IMR-90 (cell line): ENCODE measurements at regions not wholly inside any gene's neighbourhood (a gene's known extent, or its start where the extent isn't known, plus 50 kb on each side); places are given as distances from the start of the nearest gene placed in this dataset.

Source experiments
- ATAC-seq: fragments of 200-7000 bp; cut with Tn5 transposase; 2 replicates; pipeline ENCODE4 v1.9.1; 2020; ENCODE audit warnings: low read depth, mild to moderate bottlenecking, moderate library complexity
- BruUV-seq: library from RNA; stranded (reverse); fragments of 400-500 nt; replicated peaks from 2 replicates; lab custom pipeline; 2021; lab: Mats Ljungman, UMichigan
- CTCF ChIA-PET: fragments of 300-600 bp; formaldehyde crosslinking; extraction: SDS; loops from one replicate; lab custom pipeline; 2021; ENCODE audit warnings: antibody characterized with exemption; lab: Yijun Ruan, JAX
- POLR2A ChIA-PET: fragments of 300-600 bp; sonication (Branson Sonifier 250); formaldehyde crosslinking; loops from one replicate; lab custom pipeline; 2022; ENCODE audit warnings: antibody characterized with exemption; ENCODE audit not compliant: unreplicated experiment; lab: Charles Lee
- DNase-seq: peaks from one replicate; pipeline ENCODE4 v3.0.0; 2013
- H2AFZ ChIP-seq: replicated peaks from 2 replicates; pipeline ENCODE3; 2013; ENCODE audit warnings: low read length, mild to moderate bottlenecking; ENCODE audit not compliant: poor library complexity
- H2AK5ac ChIP-seq: 2 replicates; pipeline ENCODE4 v1.6.1; 2013; ENCODE audit warnings: low read depth, low read length, inconsistent platforms
- H2AK9ac ChIP-seq: replicated peaks from 2 replicates; pipeline ENCODE3; 2013; ENCODE audit warnings: mild to moderate bottlenecking, low read depth, low read length, moderate library complexity; ENCODE audit not compliant: poor library complexity
- H2BK120ac ChIP-seq: 2 replicates; pipeline ENCODE4 v1.6.1; 2013; ENCODE audit warnings: low read depth, low read length, inconsistent platforms
- H2BK15ac ChIP-seq: 3 replicates; pipeline ENCODE4 v1.6.1; 2013; ENCODE audit warnings: low read depth, low read length, inconsistent platforms
- H2BK20ac ChIP-seq: 2 replicates; pipeline ENCODE4 v1.6.1; 2013; ENCODE audit warnings: low read depth, mild to moderate bottlenecking, inconsistent platforms, low read length, moderate library complexity
- H2BK5ac ChIP-seq: 2 replicates; pipeline ENCODE4 v1.6.1; 2013; ENCODE audit warnings: mild to moderate bottlenecking, low read depth, low read length, inconsistent platforms; ENCODE audit not compliant: poor library complexity, severe bottlenecking
- H3K14ac ChIP-seq: replicated peaks from 2 replicates; pipeline ENCODE4 v1.6.1; 2013; ENCODE audit warnings: low read depth, low read length, inconsistent platforms
- H3K18ac ChIP-seq: 2 replicates; pipeline ENCODE4 v1.6.1; 2013; ENCODE audit warnings: low read depth, low read length, control low read depth
- H3K23ac ChIP-seq: 2 replicates; pipeline ENCODE4 v1.6.1; 2013; ENCODE audit warnings: low read depth, low read length, inconsistent platforms
- H3K27ac ChIP-seq: 2 replicates; pipeline ENCODE4 v1.5.1; 2013; ENCODE audit warnings: mild to moderate bottlenecking, control low read depth, low read length; ENCODE audit not compliant: insufficient read depth
- H3K27me3 ChIP-seq: 2 replicates; pipeline ENCODE4 v1.6.1; 2013; ENCODE audit warnings: low read length; ENCODE audit not compliant: control insufficient read depth, insufficient read depth
- H3K36me3 ChIP-seq: 2 replicates; pipeline ENCODE4 v1.6.1; 2013; ENCODE audit warnings: low read length, mixed read lengths; ENCODE audit not compliant: control insufficient read depth, insufficient read depth
- H3K4ac ChIP-seq: 2 replicates; pipeline ENCODE4 v1.6.1; 2013; ENCODE audit warnings: low read depth, low read length, inconsistent platforms
- H3K4me1 ChIP-seq: 2 replicates; pipeline ENCODE4 v1.6.1; 2013; ENCODE audit warnings: low read length, mixed read lengths; ENCODE audit not compliant: control insufficient read depth, insufficient read depth
- H3K4me2 ChIP-seq: 2 replicates; pipeline ENCODE4 v1.6.1; 2013; ENCODE audit warnings: low read depth, mild to moderate bottlenecking, control low read depth, low read length, moderate library complexity
- H3K4me3 ChIP-seq: 2 replicates; pipeline ENCODE4 v1.5.1; 2013; ENCODE audit warnings: low read depth, mild to moderate bottlenecking, control low read depth, low read length, moderate library complexity; ENCODE audit not compliant: insufficient read depth
- H3K56ac ChIP-seq: 2 replicates; pipeline ENCODE4 v1.6.1; 2013; ENCODE audit warnings: low read length, inconsistent platforms; ENCODE audit not compliant: insufficient read depth; ENCODE audit errors: extremely low read depth
- H3K79me1 ChIP-seq, 2 experiments: 2 replicates each; pipeline ENCODE4 v1.6.1; 2013; ENCODE audit warnings: low read length in 2 of 2, inconsistent platforms in 1 of 2, low read depth in 1 of 2
- H3K9ac ChIP-seq: 2 replicates; pipeline ENCODE4 v1.6.1; 2013; ENCODE audit warnings: low read depth, low read length, control low read depth
- H3K9me1 ChIP-seq: 2 replicates; pipeline ENCODE4 v1.6.1; 2013; ENCODE audit warnings: low read length, inconsistent platforms; ENCODE audit not compliant: insufficient read depth
- H3K9me3 ChIP-seq: 2 replicates; pipeline ENCODE4 v1.6.1; 2013; ENCODE audit warnings: low read length; ENCODE audit not compliant: control insufficient read depth, insufficient read depth
- H4K20me1 ChIP-seq: 2 replicates; pipeline ENCODE4 v1.6.1; 2013; ENCODE audit warnings: low read length, inconsistent platforms; ENCODE audit not compliant: insufficient read depth
- H4K5ac ChIP-seq: 2 replicates; pipeline ENCODE4 v1.6.1; 2013; ENCODE audit warnings: mild to moderate bottlenecking, low read depth, low read length, control low read depth
- H4K8ac ChIP-seq, 2 experiments: 2 replicates each; pipeline ENCODE4 v1.6.1; 2013; ENCODE audit warnings: low read depth in 2 of 2, low read length in 2 of 2, control low read depth in 1 of 2, inconsistent platforms in 1 of 2
- H4K91ac ChIP-seq: 2 replicates; pipeline ENCODE4 v1.6.1; 2013; ENCODE audit warnings: low read depth, low read length, inconsistent platforms; ENCODE audit not compliant: insufficient read depth
- CHD1 ChIP-seq: IDR thresholded peaks from 2 replicates; pipeline ENCODE4 v1.6.1; 2012; ENCODE audit warnings: low read depth, low read length, improper control_type of control experiment
- CTCF ChIP-seq: conservative IDR thresholded peaks from 2 replicates; pipeline ENCODE4 v1.5.1; 2012; ENCODE audit warnings: mild to moderate bottlenecking, low read depth, low read length, improper control_type of control experiment
- ELK1 ChIP-seq: fragments of 150-350 bp; IDR thresholded peaks from 2 replicates; pipeline ENCODE4 v1.6.1; 2016; ENCODE audit warnings: low read depth, mild to moderate bottlenecking, low read length, moderate library complexity, borderline replicate concordance
- FOS ChIP-seq: fragments of 150-350 bp; IDR thresholded peaks from 2 replicates; pipeline ENCODE4 v1.6.1; 2016; ENCODE audit warnings: low read depth, low read length
- MAFK ChIP-seq: IDR thresholded peaks from 2 replicates; pipeline ENCODE4 v1.6.1; 2012; ENCODE audit warnings: low read depth, low read length, improper control_type of control experiment
- MAZ ChIP-seq: IDR thresholded peaks from 2 replicates; pipeline ENCODE4 v1.6.1; 2012; ENCODE audit warnings: low read depth, mild to moderate bottlenecking, low read length, improper control_type of control experiment, moderate library complexity, borderline replicate concordance
- MXI1 ChIP-seq: IDR thresholded peaks from 2 replicates; pipeline ENCODE4 v1.6.1; 2012; ENCODE audit warnings: low read depth, mild to moderate bottlenecking, low read length, moderate library complexity, borderline replicate concordance
- NFE2L2 ChIP-seq: fragments of 150-350 bp; IDR thresholded peaks from 2 replicates; pipeline ENCODE4 v1.6.1; 2016; ENCODE audit warnings: low read depth, mild to moderate bottlenecking, low read length
- POLR2A ChIP-seq: IDR thresholded peaks from 2 replicates; pipeline ENCODE4 v1.6.1; 2012; ENCODE audit warnings: mild to moderate bottlenecking, low read depth, low read length
- RAD21 ChIP-seq: IDR thresholded peaks from 2 replicates; pipeline ENCODE4 v1.6.1; 2012; ENCODE audit warnings: low read length, improper control_type of control experiment
- RCOR1 ChIP-seq: IDR thresholded peaks from 2 replicates; pipeline ENCODE4 v1.6.1; 2012; ENCODE audit warnings: mild to moderate bottlenecking, low read length, improper control_type of control experiment; ENCODE audit not compliant: insufficient replicate concordance
- RFX5 ChIP-seq: IDR thresholded peaks from 2 replicates; pipeline ENCODE4 v1.8.0; 2012; ENCODE audit warnings: low read depth, mild to moderate bottlenecking, low read length, moderate library complexity
- USF2 ChIP-seq: fragments of 150-350 bp; IDR thresholded peaks from 2 replicates; pipeline ENCODE4 v1.6.1; 2017; ENCODE audit warnings: mild to moderate bottlenecking, antibody characterized with exemption, low read length, low read depth
- WGBS, 2 experiments: methylation state at CpG; one replicate each; pipeline versions ENCODE4 v1.1.5 to v1.1.7; 2013; ENCODE audit warnings: missing lambda C conversion rate in 2 of 2; ENCODE audit not compliant: insufficient read length in 1 of 2; ENCODE audit errors: extremely low coverage in 2 of 2; 5-methylcytosine and 5-hydroxymethylcytosine counted together
- dilution Hi-C: fragments of 300-500 bp; cut with HindIII; formaldehyde crosslinking; loops from one replicate; pipeline ENCODE4 v1.14.3; 2018; ENCODE audit warnings: low sequenced_read_pairs; ENCODE audit not compliant: unreplicated experiment
- in situ Hi-C: fragments of 300-500 bp; cut with MboI; formaldehyde crosslinking; loops from 3 replicates; pipeline ENCODE4 v1.14.3; 2019; ENCODE audit warnings: low sequenced_read_pairs, inconsistent platforms, mixed read lengths
- intact Hi-C: fragments of 100-400 bp; cut with micrococcal nuclease; formaldehyde crosslinking; loops from 2 replicates; pipeline ENCODE4 v1.10.0; 2022

- Histone ChIP-seq H3K4ac (no peak overlapping the region), H2BK120ac (no peak overlapping the region), H2BK15ac (no peak overlapping the region), H2AK5ac (no peak overlapping the region), H2AFZ (no peak overlapping the region), H4K91ac (no peak overlapping the region), H3K9me1 (no peaks in the 10 kb centered on the region), H2AK9ac (no peak overlapping the region), H3K27me3 (no peaks in the 10 kb centered on the region), H3K4me2 (no peak overlapping the region), H3K4me1 (no peaks in the 10 kb centered on the region), H3K18ac (no peak overlapping the region), H3K9ac (no peak overlapping the region), H3K14ac (no peak overlapping the region), H3K9me3 (no peaks in the 10 kb centered on the region), H3K79me1 (no peaks in the 10 kb centered on the region), H2BK20ac (no peak overlapping the region), H3K23ac (no peak overlapping the region), H3K4me3 (no peak overlapping the region), H4K20me1 (no peaks in the 10 kb centered on the region), H3K27ac (no peak overlapping the region), H4K5ac (no peak overlapping the region), H3K36me3 (no peaks in the 10 kb centered on the region), H4K8ac (no peak overlapping the region), H3K56ac (no peak overlapping the region), H2BK5ac (no peak overlapping the region)
- ATAC-seq (no peak), DNase-seq (no peak)
- ChIA-PET CTCF (no interaction called here), POLR2A (no interaction called here)
- no CpG with 5 or more reads among the region's 5 CpGs for WGBS, 2 experiments
- dilution Hi-C loops (no loop called here), intact Hi-C loops (no loop called here), in situ Hi-C loops (no loop called here)
- no TSS peak for BruUV-seq
- TF ChIP-seq MAFK (no peak), MXI1 (no peak), CHD1 (no peak), NFE2L2 (no peak), RAD21 (no peak), ELK1 (no peak), FOS (no peak), USF2 (no peak), MAZ (no peak), RFX5 (no peak), CTCF (no peak), RCOR1 (no peak), POLR2A (no peak)
Observed at GRCh38 chr12:66768293-66768692, 89.4 kb upstream of the GRIP1 start.
